Trophoblast cell (in vitro differentiated cells and primary cell): ENCODE measurements at regions not wholly inside any gene's neighbourhood (a gene's known extent, or its start where the extent isn't known, plus 50 kb on each side); places are given as distances from the start of the nearest gene placed in this dataset.
A peak's percentile ranks its signal among the peaks of the same experiment; 100 is the strongest.

Experiments
- DNase-seq, 2 donors: peaks; one replicate each; pipeline ENCODE4 v3.0.0-alpha.2; 2016
- H2AFZ ChIP-seq: 2 replicates; pipeline ENCODE4 v1.6.1; 2013; ENCODE audit warnings: low read length, moderate library complexity, mild to moderate bottlenecking; ENCODE audit not compliant: insufficient read depth, poor library complexity
- H2AK5ac ChIP-seq: 2 replicates; pipeline ENCODE4 v1.6.1; 2013; ENCODE audit warnings: mild to moderate bottlenecking, low read length
- H2BK120ac ChIP-seq: 2 replicates; pipeline ENCODE4 v1.6.1; 2013; ENCODE audit warnings: low read length, mild to moderate bottlenecking, moderate library complexity; ENCODE audit not compliant: insufficient read depth, poor library complexity
- H2BK12ac ChIP-seq: 2 replicates; pipeline ENCODE4 v1.6.1; 2013; ENCODE audit warnings: mild to moderate bottlenecking, low read length, moderate library complexity
- H2BK5ac ChIP-seq: 2 replicates; pipeline ENCODE4 v1.6.1; 2013; ENCODE audit warnings: low read length, low read depth, moderate library complexity, mild to moderate bottlenecking; ENCODE audit not compliant: poor library complexity
- H3K14ac ChIP-seq: 2 replicates; pipeline ENCODE4 v1.6.1; 2013; ENCODE audit warnings: mild to moderate bottlenecking, low read length
- H3K18ac ChIP-seq: 2 replicates; pipeline ENCODE4 v1.6.1; 2013; ENCODE audit warnings: mild to moderate bottlenecking, low read length
- H3K23ac ChIP-seq: 2 replicates; pipeline ENCODE4 v1.6.1; 2013; ENCODE audit warnings: low read length
- H3K27ac ChIP-seq: 2 replicates; pipeline ENCODE4 v1.5.1; 2013; ENCODE audit warnings: low read depth, mild to moderate bottlenecking, inconsistent platforms, low read length, moderate library complexity
- H3K27me3 ChIP-seq: 2 replicates; pipeline ENCODE4 v1.6.1; 2013; ENCODE audit warnings: inconsistent platforms, mild to moderate bottlenecking, low read length, moderate library complexity; ENCODE audit not compliant: insufficient read depth
- H3K36me3 ChIP-seq, 2 experiments: 1 replicate in 1 of 2; 2 replicates in 1 of 2; pipeline ENCODE4 v1.6.1; 2013; ENCODE audit warnings: low read length in 2 of 2, mild to moderate bottlenecking in 2 of 2, moderate library complexity in 1 of 2; ENCODE audit not compliant: insufficient read depth in 2 of 2, control insufficient read depth in 1 of 2
- H3K4ac ChIP-seq: 2 replicates; pipeline ENCODE4 v1.6.1; 2013; ENCODE audit warnings: low read depth, mild to moderate bottlenecking, low read length, moderate library complexity
- H3K4me1 ChIP-seq, 2 experiments: 1 replicate in 1 of 2; 2 replicates in 1 of 2; pipeline ENCODE4 v1.6.1; 2013; ENCODE audit warnings: low read length in 2 of 2, mild to moderate bottlenecking in 2 of 2, moderate library complexity in 1 of 2; ENCODE audit not compliant: insufficient read depth in 2 of 2, control insufficient read depth in 1 of 2
- H3K4me2 ChIP-seq: 2 replicates; pipeline ENCODE4 v1.6.1; 2013; ENCODE audit warnings: inconsistent platforms, mild to moderate bottlenecking, low read length, moderate library complexity
- H3K4me3 ChIP-seq: 2 replicates; pipeline ENCODE4 v1.5.1; 2013; ENCODE audit warnings: mild to moderate bottlenecking, low read depth, low read length, inconsistent platforms
- H3K79me1 ChIP-seq: one replicate; pipeline ENCODE4 v1.6.1; 2013; ENCODE audit warnings: low read length
- H3K79me2 ChIP-seq: 2 replicates; pipeline ENCODE4 v1.6.1; 2013; ENCODE audit warnings: low read length, mild to moderate bottlenecking; ENCODE audit not compliant: control insufficient read depth, insufficient read depth, poor library complexity
- H3K9ac ChIP-seq: 2 replicates; pipeline ENCODE4 v1.6.1; 2013; ENCODE audit warnings: mild to moderate bottlenecking, low read length
- H3K9me3 ChIP-seq: 2 replicates; pipeline ENCODE4 v1.6.1; 2013; ENCODE audit warnings: low read depth, mild to moderate bottlenecking, control low read depth, inconsistent platforms, low read length; ENCODE audit not compliant: insufficient read depth
- H4K12ac ChIP-seq: 2 replicates; pipeline ENCODE4 v1.6.1; 2013; ENCODE audit warnings: low read depth, mild to moderate bottlenecking, low read length, moderate library complexity
- H4K8ac ChIP-seq: 2 replicates; pipeline ENCODE4 v1.6.1; 2013; ENCODE audit warnings: low read depth, mild to moderate bottlenecking, low read length, moderate library complexity
- H4K91ac ChIP-seq: one replicate; pipeline ENCODE4 v1.6.1; 2013; ENCODE audit warnings: low read depth, mild to moderate bottlenecking, low read length, moderate library complexity
- WGBS: extraction: QIAGEN DNeasy Blood & Tissue Kit; methylation state at CpG from one replicate; pipeline ENCODE4 v1.1.7; 2013; ENCODE audit warnings: missing lambda C conversion rate; ENCODE audit not compliant: insufficient read length, insufficient coverage; ENCODE audit errors: extremely low coverage; 5-methylcytosine and 5-hydroxymethylcytosine counted together

DNA sequence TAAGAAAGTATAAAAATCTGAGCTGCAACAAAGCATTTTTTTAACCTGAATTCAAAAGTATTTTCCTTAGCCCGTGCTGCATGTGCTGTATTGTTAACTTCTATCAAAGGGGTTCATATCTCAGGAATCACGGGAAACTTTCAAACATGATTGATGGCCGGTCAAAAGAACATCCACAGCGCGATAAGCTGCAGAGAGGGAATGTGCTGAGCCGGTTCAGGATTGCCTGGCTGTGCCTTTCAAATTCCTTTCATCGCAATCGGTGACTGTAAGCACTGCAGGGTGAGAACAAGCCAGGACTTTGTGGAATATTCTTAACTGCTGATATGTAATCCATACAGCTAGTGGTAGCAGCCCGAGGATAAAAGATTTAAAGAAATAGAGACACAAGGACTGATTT lies 210.9 kb upstream of the NOCT start:
- Histone ChIP-seq H3K79me1 (no peaks in the 10 kb centered on the region), H3K23ac (no peak overlapping the region), H2BK120ac (no peak overlapping the region), H3K18ac (no peak overlapping the region), H3K9ac (no peak overlapping the region), H4K8ac (no peak overlapping the region), H3K14ac (no peak overlapping the region), H3K27me3 (no peaks in the 10 kb centered on the region), H3K36me3 (no peaks in the 10 kb centered on the region), H2AFZ (no peak overlapping the region), H4K12ac (no peak overlapping the region), H3K4me3 (no peak overlapping the region), H2BK12ac (no peak overlapping the region), H3K4me1 (no peaks in the 10 kb centered on the region), H3K9me3 (no peaks in the 10 kb centered on the region), H4K91ac (no peak overlapping the region), H2BK5ac (no peak overlapping the region), H3K4ac (no peak overlapping the region), H3K27ac (no peak overlapping the region), H3K4me2 (no peak overlapping the region), H2AK5ac (no peak overlapping the region), H3K79me2 (no peaks in the 10 kb centered on the region)
- peak; percentile 33 to 39 for DNase-seq
- no CpG with 5 or more reads among the region's 9 CpGs for WGBS

DNA sequence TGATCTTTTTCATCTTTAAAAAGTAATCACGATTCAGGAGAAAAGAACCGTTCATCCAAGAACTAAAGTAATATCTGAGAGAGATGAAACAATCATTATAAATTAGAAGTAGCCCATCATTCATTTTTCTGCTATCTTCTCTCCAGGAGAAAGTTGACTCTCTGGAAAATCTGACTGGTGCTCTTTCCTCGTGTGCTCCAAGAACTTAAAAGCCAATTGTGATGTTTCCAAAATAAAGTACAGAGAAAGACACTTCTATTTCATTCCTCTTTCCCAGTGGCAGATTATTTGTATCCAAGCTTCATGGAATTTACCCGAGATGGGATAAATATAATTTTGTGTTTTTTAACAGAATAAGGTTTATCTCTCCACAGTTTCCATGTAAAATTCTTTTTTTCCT lies 212.5 kb upstream of the NOCT start:
- H3K18ac ChIP-seq = no peak overlapping the region
- H3K4ac ChIP-seq = no peak overlapping the region
- no peak overlapping the region for H2AFZ ChIP-seq
- H2BK12ac ChIP-seq = no peak overlapping the region
- no peak overlapping the region for H4K91ac ChIP-seq
- no peaks in the 10 kb centered on the region for H3K36me3 ChIP-seq
- no peaks in the 10 kb centered on the region for H3K27me3 ChIP-seq
- no peak overlapping the region for H3K14ac ChIP-seq
- H3K4me2 ChIP-seq = no peak overlapping the region
- H4K12ac ChIP-seq = no peak overlapping the region
- no peak overlapping the region for H2BK120ac ChIP-seq
- H3K27ac ChIP-seq = no peak overlapping the region
- H3K4me3 ChIP-seq = no peak overlapping the region
- H3K79me2 ChIP-seq = no peaks in the 10 kb centered on the region
- no CpG with 5 or more reads among the region's 4 CpGs for WGBS
- no peak overlapping the region for H4K8ac ChIP-seq
- H3K4me1 ChIP-seq = no peaks in the 10 kb centered on the region
- no peak overlapping the region for H3K23ac ChIP-seq
- no peak overlapping the region for H3K9ac ChIP-seq
- H2BK5ac ChIP-seq = no peak overlapping the region
- H2AK5ac ChIP-seq = no peak overlapping the region
- H3K9me3 ChIP-seq = no peaks in the 10 kb centered on the region
- no peak for DNase-seq
- H3K79me1 ChIP-seq = no peaks in the 10 kb centered on the region

DNA sequence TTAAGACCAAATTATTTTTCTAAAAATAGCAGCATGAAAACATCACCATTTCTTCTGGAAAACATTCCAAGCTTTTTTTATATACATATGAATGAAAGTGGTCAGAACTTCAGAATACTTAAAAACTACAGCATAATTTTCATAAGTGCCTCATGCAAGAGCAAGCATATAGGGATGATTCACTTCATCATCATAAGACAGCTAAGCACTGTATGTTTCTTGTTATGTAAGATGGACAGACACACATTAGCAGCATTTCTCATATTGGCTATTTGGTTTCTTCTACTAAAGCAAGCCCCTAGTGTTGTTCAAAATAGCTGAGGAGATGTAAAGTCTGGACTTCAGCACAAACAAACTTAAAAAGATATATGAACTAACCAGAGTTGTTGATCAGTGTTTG lies 213.1 kb upstream of the NOCT start:
- Histone ChIP-seq H2BK12ac (no peak overlapping the region), H2AFZ (no peak overlapping the region), H3K4me2 (no peak overlapping the region), H3K23ac (no peak overlapping the region), H4K12ac (no peak overlapping the region), H3K27ac (no peak overlapping the region), H3K79me1 (no peaks in the 10 kb centered on the region), H3K4me3 (no peak overlapping the region), H2BK120ac (no peak overlapping the region), H3K14ac (no peak overlapping the region), H3K4me1 (no peaks in the 10 kb centered on the region), H2BK5ac (no peak overlapping the region), H3K4ac (no peak overlapping the region), H3K18ac (no peak overlapping the region), H4K91ac (no peak overlapping the region), H3K36me3 (no peaks in the 10 kb centered on the region), H2AK5ac (no peak overlapping the region), H4K8ac (no peak overlapping the region), H3K9ac (no peak overlapping the region), H3K9me3 (no peaks in the 10 kb centered on the region), H3K79me2 (no peaks in the 10 kb centered on the region), H3K27me3 (no peaks in the 10 kb centered on the region)
- no peak for DNase-seq

DNA sequence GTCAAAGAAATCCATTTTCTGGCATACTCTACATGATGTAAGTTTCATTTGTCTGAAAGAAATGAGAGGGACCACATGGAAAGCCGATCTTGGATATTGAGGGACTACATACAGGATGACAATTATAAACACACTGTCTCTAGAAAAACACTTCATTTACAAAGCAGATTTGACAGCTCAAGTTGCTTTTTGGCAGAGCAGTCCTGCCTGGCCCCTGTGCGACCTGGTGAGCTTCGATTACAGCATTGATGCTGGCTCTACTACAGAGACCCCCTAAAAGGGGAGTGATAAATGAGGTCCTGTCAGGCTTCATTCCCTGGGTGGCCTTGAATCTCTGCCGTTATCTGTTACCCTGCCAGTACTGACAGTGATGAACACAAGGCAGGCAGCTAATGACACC lies 215.2 kb upstream of the NOCT start:
- DNase-seq = no peak
- Histone ChIP-seq H3K27me3 (no peaks in the 10 kb centered on the region), H3K9ac (no peak overlapping the region), H3K79me2 (no peaks in the 10 kb centered on the region), H2AFZ (no peak overlapping the region), H3K79me1 (no peaks in the 10 kb centered on the region), H3K4me2 (no peak overlapping the region), H4K91ac (no peak overlapping the region), H3K4ac (no peak overlapping the region), H4K12ac (no peak overlapping the region), H2AK5ac (no peak overlapping the region), H3K27ac (no peak overlapping the region), H2BK12ac (no peak overlapping the region), H3K4me3 (no peak overlapping the region), H4K8ac (no peak overlapping the region), H3K4me1 (no peaks in the 10 kb centered on the region), H2BK5ac (no peak overlapping the region), H3K18ac (no peak overlapping the region), H2BK120ac (no peak overlapping the region), H3K9me3 (no peaks in the 10 kb centered on the region), H3K23ac (no peak overlapping the region), H3K36me3 (no peaks in the 10 kb centered on the region), H3K14ac (no peak overlapping the region)
- no CpG with 5 or more reads among the region's 4 CpGs for WGBS

DNA sequence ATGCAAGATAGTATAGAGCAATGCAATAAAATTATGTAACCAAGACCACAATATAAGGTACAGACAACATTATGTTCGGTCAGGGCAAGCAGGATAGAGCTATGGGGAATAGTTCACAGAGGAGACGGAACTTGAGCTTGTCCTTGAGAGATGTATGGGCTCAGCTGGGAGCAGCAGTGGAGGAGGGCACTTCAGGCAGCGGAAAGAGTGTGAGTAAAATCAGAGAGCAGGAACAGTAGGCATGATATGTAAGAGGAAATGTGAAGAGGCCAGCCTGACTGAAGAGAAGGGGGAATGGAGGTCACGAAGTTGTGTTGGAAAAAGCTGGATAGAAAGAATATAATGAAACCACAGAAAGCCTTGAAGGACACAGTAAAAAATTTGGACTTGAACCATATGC lies 217.2 kb upstream of the NOCT start:
- no CpG with 5 or more reads among the region's 4 CpGs for WGBS
- Histone ChIP-seq H2BK5ac (no peak overlapping the region), H3K27me3 (no peaks in the 10 kb centered on the region), H3K79me1 (no peaks in the 10 kb centered on the region), H4K12ac (no peak overlapping the region), H3K23ac (no peak overlapping the region), H2BK12ac (no peak overlapping the region), H3K9ac (no peak overlapping the region), H4K91ac (no peak overlapping the region), H4K8ac (no peak overlapping the region), H2AK5ac (no peak overlapping the region), H3K14ac (no peak overlapping the region), H2BK120ac (no peak overlapping the region), H3K9me3 (no peaks in the 10 kb centered on the region), H3K36me3 (no peaks in the 10 kb centered on the region), H3K4me3 (no peak overlapping the region), H3K27ac (no peak overlapping the region), H3K18ac (no peak overlapping the region), H3K79me2 (no peaks in the 10 kb centered on the region), H3K4ac (no peak overlapping the region), H3K4me1 (no peaks in the 10 kb centered on the region), H3K4me2 (no peak overlapping the region), H2AFZ (no peak overlapping the region)
- DNase-seq = no peak
